ENCODE measurements at regions not wholly inside any gene's neighbourhood (a gene's known extent, or its start where the extent isn't known, plus 50 kb on each side); places are given as distances from the start of the nearest gene placed in this dataset.

DNA sequence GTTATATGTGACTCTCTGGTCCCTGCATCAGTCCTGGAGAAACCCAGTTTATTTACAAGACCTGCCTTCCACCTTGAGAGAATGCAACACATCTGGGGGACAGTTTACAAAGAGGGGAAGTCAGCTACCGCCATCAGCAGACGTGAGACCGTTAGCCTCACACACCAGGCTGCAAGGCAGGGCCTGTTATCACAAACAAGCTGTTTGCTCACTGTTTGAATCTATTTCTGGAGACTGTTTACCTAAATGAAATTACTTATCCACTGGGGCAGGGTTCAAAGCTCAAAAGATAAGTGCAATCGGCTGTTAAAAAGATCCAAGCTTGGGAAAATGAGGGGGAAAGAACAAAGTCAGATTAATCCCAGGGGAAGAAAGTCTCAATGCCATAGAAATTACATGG is 134.4 kb downstream of the ZNF281 start:
- intact Hi-C loops (cut with DNase I): no loop called here
- Histone ChIP-seq H3K4me3 (no peak overlapping the region), H3K36me3 (no peaks in the 10 kb centered on the region), H3K4me1 (no peaks in the 10 kb centered on the region), H3K9me3 (no peaks in the 10 kb centered on the region), H3K27ac (no peak overlapping the region), H3K27me3 (ENCODE audit: low read depth) (no peaks in the 10 kb centered on the region)
- DNase-seq (no peak), ATAC-seq (no peak)
- TF ChIP-seq, protein P1, sequence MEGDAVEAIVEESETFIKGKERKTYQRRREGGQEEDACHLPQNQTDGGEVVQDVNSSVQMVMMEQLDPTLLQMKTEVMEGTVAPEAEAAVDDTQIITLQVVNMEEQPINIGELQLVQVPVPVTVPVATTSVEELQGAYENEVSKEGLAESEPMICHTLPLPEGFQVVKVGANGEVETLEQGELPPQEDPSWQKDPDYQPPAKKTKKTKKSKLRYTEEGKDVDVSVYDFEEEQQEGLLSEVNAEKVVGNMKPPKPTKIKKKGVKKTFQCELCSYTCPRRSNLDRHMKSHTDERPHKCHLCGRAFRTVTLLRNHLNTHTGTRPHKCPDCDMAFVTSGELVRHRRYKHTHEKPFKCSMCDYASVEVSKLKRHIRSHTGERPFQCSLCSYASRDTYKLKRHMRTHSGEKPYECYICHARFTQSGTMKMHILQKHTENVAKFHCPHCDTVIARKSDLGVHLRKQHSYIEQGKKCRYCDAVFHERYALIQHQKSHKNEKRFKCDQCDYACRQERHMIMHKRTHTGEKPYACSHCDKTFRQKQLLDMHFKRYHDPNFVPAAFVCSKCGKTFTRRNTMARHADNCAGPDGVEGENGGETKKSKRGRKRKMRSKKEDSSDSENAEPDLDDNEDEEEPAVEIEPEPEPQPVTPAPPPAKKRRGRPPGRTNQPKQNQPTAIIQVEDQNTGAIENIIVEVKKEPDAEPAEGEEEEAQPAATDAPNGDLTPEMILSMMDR (IDR thresholded peaks at IDR 0.05): no peak

GRCh38 chr1:200274116-200274515 is 135.7 kb downstream of the ZNF281 start:
- Histone ChIP-seq H3K27ac (no peak overlapping the region), H3K36me3 (no peaks in the 10 kb centered on the region), H3K9me3 (no peaks in the 10 kb centered on the region), H3K4me3 (no peak overlapping the region), H3K4me1 (no peaks in the 10 kb centered on the region), H3K27me3 (ENCODE audit: low read depth) (no peaks in the 10 kb centered on the region)
- DNase-seq (no peak), ATAC-seq (no peak)
- intact Hi-C loops (cut with DNase I): no loop called here
- TF ChIP-seq, protein P1 (IDR thresholded peaks at IDR 0.05): no peak

GRCh38 chr1:200272481-200273068 is 137.3 kb downstream of the ZNF281 start:
- Histone ChIP-seq H3K27ac (no peak overlapping the region), H3K36me3 (no peaks in the 10 kb centered on the region), H3K27me3 (ENCODE audit: low read depth) (no peaks in the 10 kb centered on the region), H3K4me3 (no peak overlapping the region), H3K9me3 (no peaks in the 10 kb centered on the region), H3K4me1 (no peaks in the 10 kb centered on the region)
- no peak for ATAC-seq
- TF ChIP-seq, protein P1 (IDR thresholded peaks at IDR 0.05): no peak
- intact Hi-C loops (cut with DNase I): no loop called here
- DNase-seq: no peak

DNA sequence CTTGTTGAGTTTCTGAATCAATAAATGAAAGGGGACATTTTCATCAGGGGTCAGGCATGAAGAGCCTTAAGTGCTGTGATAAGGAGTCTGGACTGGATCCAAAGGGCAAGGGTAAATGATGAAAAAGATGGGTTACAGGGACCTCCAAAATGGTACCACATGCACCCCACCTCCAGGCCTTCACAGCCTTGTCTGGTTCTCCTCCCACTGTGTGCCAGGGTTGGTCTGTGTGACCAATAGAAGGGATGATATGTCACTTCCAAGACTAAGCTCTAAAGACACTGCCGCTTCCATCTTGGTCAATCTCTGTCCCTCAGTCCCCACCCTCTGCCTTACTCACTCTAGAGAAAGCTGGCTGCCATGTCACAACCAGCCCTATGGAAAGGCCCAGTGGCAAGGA is 140.6 kb downstream of the ZNF281 start:
- ATAC-seq: no peak
- intact Hi-C loops (cut with DNase I): no loop called here

DNA sequence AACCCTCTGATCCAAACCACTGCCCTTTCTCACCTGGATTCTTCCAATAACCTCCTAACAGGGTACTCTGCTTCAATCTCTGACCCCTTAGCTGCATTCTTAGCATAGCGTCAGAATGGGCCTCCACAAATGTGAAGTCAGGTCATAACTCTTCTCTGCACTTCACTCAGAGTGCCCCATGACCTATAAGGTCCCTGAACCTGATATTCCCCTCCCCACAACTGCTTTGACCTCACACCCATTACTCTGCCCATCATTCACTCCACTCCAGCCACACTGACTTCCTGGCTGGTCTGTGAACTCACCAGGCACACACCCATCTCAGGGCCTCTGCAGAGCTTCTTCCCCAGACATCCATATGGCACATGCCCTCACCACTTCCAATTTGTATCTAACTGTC is 141.9 kb downstream of the ZNF281 start:
- DNase-seq (no peak), ATAC-seq (no peak)
- Histone ChIP-seq H3K9me3 (no peaks in the 10 kb centered on the region), H3K4me1 (no peaks in the 10 kb centered on the region), H3K4me3 (no peak overlapping the region), H3K27me3 (ENCODE audit: low read depth) (no peaks in the 10 kb centered on the region), H3K36me3 (no peaks in the 10 kb centered on the region), H3K27ac (no peak overlapping the region)
- intact Hi-C loops (cut with DNase I): no loop called here
- TF ChIP-seq, protein P1 (IDR thresholded peaks at IDR 0.05): no peak

More for the DNA sequence above, 140.6 kb downstream of the ZNF281 start:
- no peak for DNase-seq
- Histone ChIP-seq H3K36me3 (no peaks in the 10 kb centered on the region), H3K27ac (no peak overlapping the region), H3K27me3 (ENCODE audit: low read depth) (no peaks in the 10 kb centered on the region), H3K4me3 (no peak overlapping the region), H3K4me1 (no peaks in the 10 kb centered on the region), H3K9me3 (no peaks in the 10 kb centered on the region)
- TF ChIP-seq, protein P1 (IDR thresholded peaks at IDR 0.05): no peak

Measured in lower lobe of right lung (tissue), 2 donors.